ENCODE measurements at regions not wholly inside any gene's neighbourhood (a gene's known extent, or its start where the extent isn't known, plus 50 kb on each side); places are given as distances from the start of the nearest gene placed in this dataset.

DNA sequence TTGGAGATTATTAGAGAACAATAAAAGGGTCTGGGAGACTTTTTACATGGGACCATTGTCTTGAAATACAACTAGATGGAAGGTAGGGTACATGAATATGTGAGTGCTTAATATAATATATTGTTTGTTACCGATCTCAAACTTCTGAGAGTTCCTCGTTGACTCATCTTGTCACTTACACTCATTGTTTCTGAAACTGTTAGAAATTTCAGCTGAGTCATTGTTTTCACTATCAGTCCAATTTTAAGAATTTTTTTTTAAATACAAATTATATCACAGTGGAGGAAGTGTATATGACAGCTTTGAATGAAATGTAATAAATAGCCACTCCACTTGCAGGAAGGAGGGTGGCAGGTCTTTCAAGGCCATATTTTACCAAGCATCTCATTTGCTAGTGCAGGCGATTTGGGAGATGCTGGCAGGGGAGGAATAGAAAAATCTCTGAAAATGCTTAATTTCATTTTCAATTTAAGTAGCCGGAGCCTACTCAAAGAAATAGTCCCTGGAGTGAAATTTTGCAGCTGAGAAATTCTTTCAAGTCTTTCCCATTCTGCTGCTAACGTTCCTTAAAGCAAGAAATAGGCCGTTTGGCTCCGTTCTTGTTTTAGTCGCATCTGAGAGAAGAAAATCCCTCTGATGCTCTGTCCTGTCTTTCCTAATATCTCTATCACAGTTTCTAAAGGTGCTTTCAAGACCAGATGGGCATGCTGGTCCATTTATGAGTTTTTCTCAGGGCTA lies 1404.2 kb upstream of the CELF2 start:
- Mint-ChIP-seq H3K27ac (no peak overlapping the region), H3K27me3 (ENCODE audit: insufficient read depth, low read depth) (no peaks in the 10 kb centered on the region), H3K4me3 (no peak overlapping the region), H3K9me3 (no peaks in the 10 kb centered on the region), H3K36me3 (no peaks in the 10 kb centered on the region), H3K4me1 (no peaks in the 10 kb centered on the region)
- H4K20me1 ChIP-seq (ENCODE audit: low read depth) = no peaks in the 10 kb centered on the region
- H3K9ac ChIP-seq = no peak overlapping the region
- H3F3A ChIP-seq (ENCODE audit: low read depth) = no peaks in the 10 kb centered on the region
- H3K79me2 ChIP-seq (ENCODE audit: low read depth) = no peaks in the 10 kb centered on the region
- H3K4me3 ChIP-seq = no peak overlapping the region
- H3K4me1 ChIP-seq = no peaks in the 10 kb centered on the region
- no peak for DNase-seq (ENCODE audit: low spot score)
- H3K27ac ChIP-seq = no peak overlapping the region
- H2AFZ ChIP-seq (replicated peaks) = no peak overlapping the region
- H3K27me3 ChIP-seq = no peaks in the 10 kb centered on the region
- H3K36me3 ChIP-seq = no peaks in the 10 kb centered on the region
- H3K9me3 ChIP-seq (ENCODE audit: low read depth) = no peaks in the 10 kb centered on the region
- no peak overlapping the region for H3K4me2 ChIP-seq
- no peak for TF ChIP-seq EZH2 (IDR thresholded peaks at IDR 0.05)
- TF ChIP-seq, protein P1, sequence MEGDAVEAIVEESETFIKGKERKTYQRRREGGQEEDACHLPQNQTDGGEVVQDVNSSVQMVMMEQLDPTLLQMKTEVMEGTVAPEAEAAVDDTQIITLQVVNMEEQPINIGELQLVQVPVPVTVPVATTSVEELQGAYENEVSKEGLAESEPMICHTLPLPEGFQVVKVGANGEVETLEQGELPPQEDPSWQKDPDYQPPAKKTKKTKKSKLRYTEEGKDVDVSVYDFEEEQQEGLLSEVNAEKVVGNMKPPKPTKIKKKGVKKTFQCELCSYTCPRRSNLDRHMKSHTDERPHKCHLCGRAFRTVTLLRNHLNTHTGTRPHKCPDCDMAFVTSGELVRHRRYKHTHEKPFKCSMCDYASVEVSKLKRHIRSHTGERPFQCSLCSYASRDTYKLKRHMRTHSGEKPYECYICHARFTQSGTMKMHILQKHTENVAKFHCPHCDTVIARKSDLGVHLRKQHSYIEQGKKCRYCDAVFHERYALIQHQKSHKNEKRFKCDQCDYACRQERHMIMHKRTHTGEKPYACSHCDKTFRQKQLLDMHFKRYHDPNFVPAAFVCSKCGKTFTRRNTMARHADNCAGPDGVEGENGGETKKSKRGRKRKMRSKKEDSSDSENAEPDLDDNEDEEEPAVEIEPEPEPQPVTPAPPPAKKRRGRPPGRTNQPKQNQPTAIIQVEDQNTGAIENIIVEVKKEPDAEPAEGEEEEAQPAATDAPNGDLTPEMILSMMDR (IDR thresholded peaks at IDR 0.05) = no peak
- no peak for TF ChIP-seq EZH2phosphoT487 (IDR thresholded peaks at IDR 0.05)

DNA sequence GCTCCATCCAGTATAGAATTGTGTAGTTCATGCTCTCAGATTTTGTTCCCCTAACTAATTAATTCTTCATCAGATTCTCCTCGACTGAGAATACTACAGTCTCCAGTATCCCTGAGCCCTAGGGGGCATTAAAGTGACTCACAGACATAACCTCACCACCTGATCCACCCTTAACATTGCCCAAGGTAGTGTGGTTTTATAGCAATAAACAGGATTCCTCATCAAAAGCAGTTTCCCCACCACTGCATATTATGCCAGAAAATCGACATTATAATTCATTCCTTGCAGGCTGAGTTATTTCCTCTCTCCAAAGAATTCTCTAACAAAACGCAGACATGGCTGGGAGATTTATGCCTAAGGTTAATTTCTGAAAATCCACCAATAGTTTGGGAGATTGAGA lies 1402.5 kb upstream of the CELF2 start:
- H3K4me3 ChIP-seq = no peak overlapping the region
- no peaks in the 10 kb centered on the region for H3K36me3 ChIP-seq
- DNase-seq (ENCODE audit: low spot score) = no peak
- H4K20me1 ChIP-seq (ENCODE audit: low read depth) = no peaks in the 10 kb centered on the region
- H3K27ac ChIP-seq = no peak overlapping the region
- no peaks in the 10 kb centered on the region for H3K27me3 ChIP-seq
- H3F3A ChIP-seq (ENCODE audit: low read depth) = no peaks in the 10 kb centered on the region
- no peaks in the 10 kb centered on the region for H3K36me3 Mint-ChIP-seq
- H3K9me3 Mint-ChIP-seq = no peaks in the 10 kb centered on the region
- H3K9ac ChIP-seq = no peak overlapping the region
- H3K79me2 ChIP-seq (ENCODE audit: low read depth) = no peaks in the 10 kb centered on the region
- H2AFZ ChIP-seq (replicated peaks) = no peak overlapping the region
- H3K27ac Mint-ChIP-seq = no peak overlapping the region
- H3K4me1 Mint-ChIP-seq = no peaks in the 10 kb centered on the region
- TF ChIP-seq, protein P1 (IDR thresholded peaks at IDR 0.05) = no peak
- no peak for TF ChIP-seq EZH2phosphoT487 (IDR thresholded peaks at IDR 0.05)
- TF ChIP-seq EZH2 (IDR thresholded peaks at IDR 0.05) = no peak
- no peaks in the 10 kb centered on the region for H3K9me3 ChIP-seq (ENCODE audit: low read depth)
- no peak overlapping the region for H3K4me2 ChIP-seq
- H3K4me3 Mint-ChIP-seq = no peak overlapping the region
- no peaks in the 10 kb centered on the region for H3K4me1 ChIP-seq
- H3K27me3 Mint-ChIP-seq (ENCODE audit: insufficient read depth, low read depth) = no peaks in the 10 kb centered on the region

DNA sequence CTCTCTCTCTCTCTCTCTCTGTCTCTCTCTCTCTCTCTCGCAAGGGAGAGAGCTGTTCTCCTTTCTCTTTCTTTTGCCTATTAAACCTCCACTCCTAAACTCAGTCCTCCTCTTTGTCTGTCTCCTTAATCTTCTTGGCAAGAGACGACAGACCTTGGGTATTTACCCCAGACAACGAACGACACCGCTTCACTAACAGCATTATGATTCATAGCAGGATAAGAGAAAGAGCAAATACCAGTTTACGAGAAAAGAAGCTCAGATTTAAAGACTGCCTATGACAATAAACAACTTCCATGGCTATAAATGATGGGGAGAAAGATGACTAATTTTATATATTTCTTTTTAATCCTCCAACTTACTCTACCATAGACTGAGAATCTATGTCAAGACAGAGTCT lies 1396.5 kb upstream of the CELF2 start:
- H3K4me1 Mint-ChIP-seq = no peaks in the 10 kb centered on the region
- no peak for DNase-seq (ENCODE audit: low spot score)
- H4K20me1 ChIP-seq (ENCODE audit: low read depth) = no peaks in the 10 kb centered on the region
- H3K4me1 ChIP-seq = peaks cover 7% of the 10 kb centered on the region
- H3K9me3 ChIP-seq (ENCODE audit: low read depth) = no peaks in the 10 kb centered on the region
- TF ChIP-seq EZH2 (IDR thresholded peaks at IDR 0.05) = no peak
- TF ChIP-seq, protein P1 (IDR thresholded peaks at IDR 0.05) = no peak
- TF ChIP-seq EZH2phosphoT487 (IDR thresholded peaks at IDR 0.05) = no peak
- H3K36me3 ChIP-seq = no peaks in the 10 kb centered on the region
- peak overlapping the region; percentile 45 for H2AFZ ChIP-seq (replicated peaks)
- H3K79me2 ChIP-seq (ENCODE audit: low read depth) = no peaks in the 10 kb centered on the region
- H3F3A ChIP-seq (ENCODE audit: low read depth) = peaks cover 5% of the 10 kb centered on the region
- no peak overlapping the region for H3K4me3 Mint-ChIP-seq
- H3K4me3 ChIP-seq = no peak overlapping the region
- no peak overlapping the region for H3K27ac Mint-ChIP-seq
- no peaks in the 10 kb centered on the region for H3K9me3 Mint-ChIP-seq
- no peaks in the 10 kb centered on the region for H3K36me3 Mint-ChIP-seq
- no peaks in the 10 kb centered on the region for H3K27me3 ChIP-seq
- no peak overlapping the region for H3K27ac ChIP-seq
- no peaks in the 10 kb centered on the region for H3K27me3 Mint-ChIP-seq (ENCODE audit: insufficient read depth, low read depth)
- no peak overlapping the region for H3K9ac ChIP-seq
- H3K4me2 ChIP-seq = peak overlapping the region; percentile 14

Data from neural progenitor cell (in vitro differentiated cells).